Activated CD4-positive, alpha-beta T cell treated with anti-CD3 and anti-CD28 coated beads, Interleukin-2, amount 50 U/mL, for 1 hour (primary cell): ENCODE measurements at regions not wholly inside any gene's neighbourhood (a gene's known extent, or its start where the extent isn't known, plus 50 kb on each side); places are given as distances from the start of the nearest gene placed in this dataset.
"Not testable (repeated sequence)": the region's sequence is repeated elsewhere in the genome, so short reads cannot be mapped to it uniquely, and the experiment has no call there.

Experiments
- DNase-seq: peaks from one replicate; pipeline ENCODE4 v3.0.0-alpha.2; 2020

GRCh38 chr4:36609661-36610060, 328.2 kb downstream of the DTHD1 start:
- DNase-seq: no peak

DNA sequence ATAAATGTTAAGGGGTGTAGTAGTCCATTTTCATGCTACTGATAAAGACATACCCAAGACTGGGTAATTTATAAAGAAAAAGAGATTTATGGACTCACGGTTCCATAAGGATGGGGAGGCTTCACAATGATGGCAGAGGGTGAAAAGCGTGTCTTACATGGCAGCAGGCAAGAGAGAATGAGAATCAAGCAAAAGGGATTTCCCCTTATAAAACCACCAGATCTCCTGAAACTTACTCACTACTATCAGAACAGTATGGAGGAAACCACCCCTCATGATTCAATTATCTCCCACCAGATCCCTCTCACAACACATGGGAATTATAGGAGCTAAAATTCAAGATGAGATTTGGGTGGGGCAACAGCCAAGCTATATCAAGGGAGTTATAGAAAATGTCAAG, 329.2 kb downstream of the DTHD1 start:
- no peak for DNase-seq

DNA sequence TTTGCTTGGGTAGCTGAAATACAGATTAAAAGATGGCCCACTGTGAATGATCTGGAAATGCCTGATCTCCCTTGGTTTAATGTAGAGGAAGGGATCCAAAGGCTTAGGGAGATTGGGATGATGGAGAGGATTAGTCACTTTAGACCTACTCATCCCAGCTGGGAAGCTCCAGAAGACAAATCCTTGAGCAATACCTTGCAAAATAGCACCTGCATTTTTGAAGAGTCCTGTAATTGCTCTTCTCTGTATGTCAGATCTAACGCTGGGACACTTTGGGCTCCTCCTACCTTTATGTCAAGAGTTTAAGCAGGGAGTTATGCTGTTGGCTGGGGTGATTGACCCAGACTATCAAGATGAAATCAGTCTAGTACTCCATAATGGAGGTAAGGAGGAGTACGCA, 331.7 kb downstream of the DTHD1 start:
- not testable (repeated sequence) for DNase-seq

- no peak for DNase-seq
Measured at GRCh38 chr4:36614011-36614410, 332.6 kb downstream of the DTHD1 start.

DNA sequence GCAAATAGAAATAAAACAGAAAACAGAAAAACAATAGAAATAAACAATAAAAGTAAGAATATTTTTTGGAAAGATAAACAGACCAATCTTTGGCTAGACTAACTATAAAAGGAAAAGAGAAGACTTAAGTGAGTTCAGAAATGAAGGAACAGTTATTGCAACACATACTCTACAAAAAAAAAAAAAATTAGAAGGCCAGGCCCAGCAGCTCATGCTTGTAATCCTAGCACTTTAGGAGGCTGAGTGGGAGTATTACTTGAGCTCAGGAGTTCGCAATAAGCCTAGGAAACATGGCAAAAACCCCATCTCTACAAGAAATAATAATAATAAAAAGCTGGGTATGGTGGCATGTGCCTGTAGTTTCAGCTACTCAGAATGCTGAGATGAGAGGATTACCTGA, 336.7 kb downstream of the DTHD1 start:
- no peak for DNase-seq

DNA sequence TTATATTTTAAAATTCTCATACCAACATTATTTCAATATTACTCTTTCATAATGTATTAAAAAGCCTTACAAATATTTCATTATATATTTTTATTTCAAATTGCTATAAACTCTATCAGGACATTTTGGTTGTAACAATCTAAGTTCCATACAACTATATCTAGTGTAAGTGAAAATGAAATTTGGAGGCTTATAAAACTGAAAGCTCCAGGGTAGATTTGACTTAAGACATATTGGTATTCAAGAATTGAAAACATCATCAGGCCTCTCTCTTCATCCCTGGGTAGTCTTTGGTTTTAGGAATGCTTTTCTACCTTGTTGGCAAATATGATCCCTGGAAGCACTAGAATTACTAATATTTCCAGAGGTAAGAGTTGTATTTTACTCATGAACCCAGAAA, 342.6 kb downstream of the DTHD1 start:
- DNase-seq: no peak

DNA sequence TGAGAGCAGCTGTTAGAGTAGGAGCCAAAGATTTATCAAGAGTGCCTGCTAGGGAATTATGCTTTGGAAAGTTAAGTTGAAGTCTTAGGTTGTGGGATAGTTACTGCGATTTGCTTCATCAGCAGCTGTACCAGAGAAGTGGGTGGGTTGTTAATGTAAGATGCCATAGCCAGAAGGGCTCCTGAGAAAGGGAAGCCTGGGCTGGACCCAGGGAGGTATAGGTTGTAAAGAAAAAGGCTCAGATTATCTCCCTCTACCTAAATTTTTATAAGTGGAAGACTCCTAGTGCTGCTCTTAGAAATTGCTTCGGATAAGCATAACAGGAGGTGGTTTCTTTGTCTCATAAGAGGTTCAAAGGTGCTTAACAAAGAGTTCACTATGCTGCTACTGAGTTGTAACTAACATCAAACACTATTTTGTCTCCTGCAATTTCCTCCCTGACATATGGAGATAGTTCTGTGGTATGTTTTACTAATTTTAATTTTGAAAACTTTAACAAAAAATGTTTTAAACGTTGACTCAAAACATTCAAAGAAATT, 356.9 kb downstream of the DTHD1 start:
- DNase-seq: no peak

DNA sequence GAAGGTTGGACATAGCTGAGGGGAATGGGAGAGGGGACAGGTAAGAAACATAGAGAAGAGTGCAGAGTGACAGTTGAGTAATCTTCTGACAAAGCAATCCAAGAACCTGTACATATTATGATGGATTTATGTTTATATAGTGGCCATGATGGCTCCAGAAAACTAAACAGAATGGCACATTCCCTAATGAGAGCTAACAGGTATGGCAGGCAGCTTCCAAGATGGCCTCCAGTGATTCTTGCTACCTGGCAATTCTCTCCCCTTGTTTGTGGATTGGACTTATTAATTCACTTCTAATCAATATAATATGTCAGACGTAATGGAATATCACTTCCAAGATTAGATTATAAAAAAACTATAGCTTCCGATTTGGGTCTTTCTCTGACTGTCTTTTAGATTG, 359.5 kb downstream of the DTHD1 start:
- no peak for DNase-seq

GRCh38 chr4:36651253-36651652, 369.8 kb downstream of the DTHD1 start:
- DNase-seq: no peak

DNA sequence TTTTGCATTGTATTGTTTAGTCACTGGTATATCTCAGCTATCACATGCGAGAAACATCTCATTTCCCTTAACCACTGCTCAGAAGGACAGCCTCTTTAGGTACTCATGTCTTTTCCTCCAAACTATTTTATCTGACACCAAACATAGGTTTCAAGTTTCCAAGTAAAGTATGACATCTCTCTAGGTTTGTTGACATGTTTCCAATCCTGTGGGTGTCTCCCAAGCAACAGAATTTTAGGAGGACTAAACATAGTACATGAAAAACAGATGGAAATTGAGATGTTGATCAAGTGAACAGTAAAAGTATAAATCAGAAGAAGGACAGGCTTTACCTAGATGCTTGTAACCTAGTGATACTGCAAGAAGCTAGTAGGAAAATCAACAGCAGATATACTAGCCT, 371.4 kb downstream of the DTHD1 start:
- no peak for DNase-seq

DNA sequence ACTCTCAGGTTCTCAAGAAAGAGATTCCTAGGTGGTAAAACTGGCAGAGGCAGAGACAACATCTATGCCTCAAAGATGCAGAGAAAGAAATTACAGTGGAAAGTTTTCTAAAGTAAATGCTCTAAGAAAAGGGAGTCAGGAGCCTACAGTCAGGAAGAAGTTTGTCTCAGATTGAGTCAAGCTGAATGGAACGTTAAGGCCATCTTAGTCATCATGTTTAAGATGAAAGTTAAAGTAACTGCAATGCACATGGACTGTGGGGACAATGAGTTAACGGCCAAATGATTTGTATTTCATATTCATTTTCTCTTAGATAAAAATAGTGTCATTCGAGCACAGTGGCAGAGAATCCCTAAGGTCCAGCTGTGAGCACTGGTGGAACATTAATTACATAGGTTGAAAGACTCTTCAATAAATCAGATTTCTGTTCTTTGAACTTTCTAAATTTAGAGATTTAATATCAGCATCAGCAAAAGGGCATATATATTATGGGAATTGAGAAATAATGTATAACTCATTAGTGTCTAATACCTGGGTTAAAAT, 384.6 kb downstream of the DTHD1 start:
- DNase-seq: no peak

DNA sequence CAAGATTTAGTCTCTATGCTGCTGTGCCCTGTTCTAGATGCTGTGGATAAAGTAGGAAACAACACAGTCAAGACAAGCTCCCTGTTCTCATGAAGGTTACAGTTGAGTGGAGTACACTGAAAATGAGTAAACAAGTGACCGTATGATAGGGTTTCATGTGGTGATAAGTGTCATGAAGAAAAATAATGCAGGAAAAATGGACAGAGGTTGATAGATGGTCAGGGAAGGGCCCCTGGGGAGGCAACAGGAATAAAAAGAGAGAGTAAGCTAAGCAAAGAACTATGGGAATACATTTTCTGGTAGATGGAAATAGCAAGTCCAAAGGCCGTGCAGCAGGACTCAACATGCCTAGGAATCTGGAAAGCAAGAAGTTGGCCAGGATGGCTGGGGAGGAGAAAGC, 394.0 kb downstream of the DTHD1 start:
- DNase-seq: no peak

- DNase-seq: no peak
Measured at GRCh38 chr4:36676139-36677050, 395.0 kb downstream of the DTHD1 start.

DNA sequence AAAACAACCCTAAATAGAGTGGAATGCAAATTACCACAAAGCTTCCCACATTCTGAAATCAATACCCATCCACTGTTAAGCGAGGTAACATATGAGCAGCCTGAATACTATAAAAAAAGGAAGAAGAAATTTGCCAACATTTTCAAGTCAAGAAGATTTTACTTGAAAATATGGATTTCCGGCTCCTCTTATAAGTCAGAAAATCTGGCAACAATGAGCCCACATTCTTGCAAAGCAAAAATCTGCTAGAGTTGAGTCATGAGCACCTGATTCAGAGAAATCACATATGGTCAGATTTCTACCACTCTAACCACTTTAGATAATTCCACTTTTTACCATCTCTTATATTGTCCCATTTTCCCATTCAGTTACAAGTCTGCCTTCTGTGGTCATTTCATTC, 395.7 kb downstream of the DTHD1 start:
- no peak for DNase-seq

GRCh38 chr4:36677874-36678273, 396.5 kb downstream of the DTHD1 start:
- DNase-seq: no peak

- no peak for DNase-seq
Measured at GRCh38 chr4:36687681-36688080, 406.3 kb downstream of the DTHD1 start.

DNA sequence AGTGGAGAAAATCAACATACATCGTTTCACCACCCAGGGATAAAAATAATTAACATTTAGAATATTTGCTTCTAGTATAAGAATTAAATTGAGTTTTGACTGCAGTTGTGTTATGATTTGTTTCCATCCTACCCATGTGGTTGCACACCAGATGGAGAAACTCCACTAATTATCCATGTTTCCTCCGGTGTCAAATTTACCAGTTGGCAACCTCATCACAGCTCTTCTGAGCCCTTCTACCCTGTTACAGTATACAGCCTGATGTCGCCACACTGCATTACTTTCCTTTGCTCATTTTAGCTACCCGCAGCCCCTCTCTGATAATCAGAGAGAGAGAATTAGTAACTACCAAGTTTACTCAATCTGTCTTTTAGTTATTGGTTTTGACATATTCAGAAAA, 411.2 kb downstream of the DTHD1 start:
- no peak for DNase-seq

- no peak for DNase-seq
Measured at GRCh38 chr4:36702245-36702644, 420.8 kb downstream of the DTHD1 start.

DNA sequence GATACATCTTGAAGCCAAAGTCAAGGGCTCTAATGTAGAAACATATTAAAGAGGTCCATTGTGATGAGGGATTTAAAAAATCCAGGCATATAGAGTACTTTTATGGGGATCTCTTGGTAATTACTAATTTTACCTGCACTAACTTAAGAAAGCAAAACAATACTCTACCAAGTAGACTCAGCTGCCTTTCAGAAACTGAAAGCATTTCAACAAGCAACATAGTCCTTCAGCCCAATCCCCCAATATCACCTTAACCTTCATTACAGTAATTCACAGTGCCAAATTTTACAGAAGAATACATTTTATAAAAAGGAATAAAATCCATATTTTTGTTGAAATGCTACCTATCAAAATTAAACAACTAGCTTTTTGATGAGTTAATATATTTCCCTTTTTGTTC, 422.9 kb downstream of the DTHD1 start:
- no peak for DNase-seq

- DNase-seq: no peak
Measured at GRCh38 chr4:36709991-36710390, 428.6 kb downstream of the DTHD1 start.

DNA sequence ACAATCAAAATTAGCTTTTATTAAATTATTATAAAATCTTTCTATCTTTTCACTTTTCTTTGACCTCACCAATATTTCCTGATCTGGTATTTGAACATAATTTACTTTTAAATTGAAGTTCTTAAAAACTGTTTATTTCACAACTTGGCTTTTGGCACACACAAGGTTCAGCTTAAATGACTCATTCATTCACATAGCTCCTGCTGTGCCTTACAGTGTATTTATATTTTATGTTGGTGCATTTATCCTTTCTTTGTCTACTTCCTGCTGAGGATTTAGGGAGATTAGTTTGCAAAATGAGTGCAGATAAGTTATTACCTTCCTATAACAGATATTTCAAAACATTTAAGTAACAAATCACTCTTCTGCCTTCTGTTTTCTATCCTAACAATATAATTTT, 430.6 kb downstream of the DTHD1 start:
- no peak for DNase-seq

DNA sequence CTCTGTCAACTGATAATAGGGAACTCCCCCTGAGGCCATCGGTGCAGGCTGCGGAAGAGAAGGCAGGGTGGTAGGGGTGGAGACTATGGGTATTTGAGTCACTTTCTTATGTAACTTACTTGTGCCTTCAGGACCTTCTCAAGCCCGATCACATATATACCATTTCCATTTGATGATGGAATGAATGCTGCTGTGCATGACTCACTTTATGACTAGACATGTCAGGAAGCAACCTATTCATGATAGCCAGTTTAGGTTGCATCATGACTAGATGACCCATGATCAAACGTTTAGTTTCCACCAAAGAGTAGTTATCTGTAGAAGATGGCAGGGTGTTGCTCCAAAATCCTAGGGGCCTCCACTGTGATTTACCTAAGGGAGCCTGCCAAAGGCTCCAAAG, 435.5 kb downstream of the DTHD1 start:
- no peak for DNase-seq

- DNase-seq: no peak
Measured at GRCh38 chr4:36719425-36719824, 438.0 kb downstream of the DTHD1 start.

- DNase-seq: no peak
Measured at GRCh38 chr4:36722986-36723385, 441.6 kb downstream of the DTHD1 start.

- DNase-seq: no peak
Measured at GRCh38 chr4:36734334-36734733, 452.9 kb downstream of the DTHD1 start.
